Vagina (tissue), 2 donors: ENCODE measurements at regions not wholly inside any gene's neighbourhood (a gene's known extent, or its start where the extent isn't known, plus 50 kb on each side); places are given as distances from the start of the nearest gene placed in this dataset.
"Not testable (repeated sequence)": the region's sequence is repeated elsewhere in the genome, so short reads cannot be mapped to it uniquely, and the experiment has no call there.

Source experiments
- CTCF ChIP-seq, 3 experiments: fragments of 450-650 bp in 2 of 3; fragments of 200-600 bp in 1 of 3; sonication (generic) in 1 of 3; IDR thresholded peaks; one replicate each; pipeline ENCODE4 v1.5.1; 2017 to 2019; ENCODE audit warnings: antibody characterized with exemption in 3 of 3, mild to moderate bottlenecking in 2 of 3, moderate library complexity in 2 of 3
- POLR2A ChIP-seq, 2 donors: fragments of 450-650 bp; IDR thresholded peaks; one replicate each; pipeline ENCODE4 v1.6.1; 2017; ENCODE audit warnings: antibody characterized with exemption in 2 of 2, mild to moderate bottlenecking in 2 of 2, moderate library complexity in 2 of 2
- POLR2AphosphoS5 ChIP-seq, 2 donors: sonication (generic); formaldehyde crosslinking; IDR thresholded peaks; one replicate each; pipeline ENCODE4 v1.9.0; 2017; ENCODE audit warnings: antibody characterized with exemption in 2 of 2, mild to moderate bottlenecking in 2 of 2, low read depth in 1 of 2; ENCODE audit not compliant: insufficient read depth in 1 of 2

GRCh38 chr7:45289611-45290010, 132.0 kb downstream of the RAMP3 start:
- TF ChIP-seq CTCF (IDR thresholded peaks at IDR 0.05); POLR2AphosphoS5 (IDR thresholded peaks at IDR 0.05; ENCODE audit: insufficient read depth in 1 of 2, low read depth in 1 of 2); POLR2A (IDR thresholded peaks at IDR 0.05): not testable (repeated sequence)
